ENCODE measurements at regions not wholly inside any gene's neighbourhood (a gene's known extent, or its start where the extent isn't known, plus 50 kb on each side); places are given as distances from the start of the nearest gene placed in this dataset.

- peak; percentile 19 for DNase-seq
Observed at GRCh38 chr12:45674181-45674977, 55.1 kb upstream of the ARID2 start.

GRCh38 chr12:45675534-45675933 lies 54.0 kb upstream of the ARID2 start:
- no peak for DNase-seq
